ENCODE measurements at regions not wholly inside any gene's neighbourhood (a gene's known extent, or its start where the extent isn't known, plus 50 kb on each side); places are given as distances from the start of the nearest gene placed in this dataset.

GRCh38 chr10:47156873-47157272 is 143.1 kb upstream of the GDF10 start:
- 67% methylated on average over 4 of the region's 4 CpGs for WGBS
- peaks cover 3 to 11% (median 5%) of the 10 kb centered on the region in 4 donors for H3K9me3 ChIP-seq (ENCODE audit: control insufficient read depth in 4 of 4, low read length in 3 of 4)
- H3K27me3 ChIP-seq (ENCODE audit: control insufficient read depth in 4 of 4, insufficient read depth in 4 of 4, low read length in 3 of 4): peaks cover 0 to 3% (median 0%) of the 10 kb centered on the region in 4 donors
- TF ChIP-seq NR2F2 (IDR thresholded peaks at IDR 0.05) (no peak), TAF1 (conservative IDR thresholded peaks at IDR 0.05) (no peak), JUND (IDR thresholded peaks at IDR 0.05) (no peak), MAX (IDR thresholded peaks at IDR 0.05) (no peak), HNF4A (conservative IDR thresholded peaks at IDR 0.05) (no peak), FOXA2 (IDR thresholded peaks at IDR 0.05) (no peak), HNF4G (IDR thresholded peaks at IDR 0.05) (no peak), SP1 (IDR thresholded peaks at IDR 0.05) (no peak), FOXA1 (IDR thresholded peaks at IDR 0.05) (no peak), RAD21 (IDR thresholded peaks at IDR 0.05) (no peak), GABPA (IDR thresholded peaks at IDR 0.05 in 1 of 2, conservative IDR thresholded peaks at IDR 0.05 in 1 of 2) (no peak), RXRA (IDR thresholded peaks at IDR 0.05) (no peak), ZBTB33 (IDR thresholded peaks at IDR 0.05) (no peak), YY1 (IDR thresholded peaks at IDR 0.05) (no peak), EGR1 (IDR thresholded peaks at IDR 0.05; ENCODE audit: low read depth in 2 of 2) (no peak)
- TF ChIP-seq, protein P1, sequence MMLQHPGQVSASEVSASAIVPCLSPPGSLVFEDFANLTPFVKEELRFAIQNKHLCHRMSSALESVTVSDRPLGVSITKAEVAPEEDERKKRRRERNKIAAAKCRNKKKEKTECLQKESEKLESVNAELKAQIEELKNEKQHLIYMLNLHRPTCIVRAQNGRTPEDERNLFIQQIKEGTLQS (IDR thresholded peaks at IDR 0.05): no peak
- TF ChIP-seq, protein P2, sequence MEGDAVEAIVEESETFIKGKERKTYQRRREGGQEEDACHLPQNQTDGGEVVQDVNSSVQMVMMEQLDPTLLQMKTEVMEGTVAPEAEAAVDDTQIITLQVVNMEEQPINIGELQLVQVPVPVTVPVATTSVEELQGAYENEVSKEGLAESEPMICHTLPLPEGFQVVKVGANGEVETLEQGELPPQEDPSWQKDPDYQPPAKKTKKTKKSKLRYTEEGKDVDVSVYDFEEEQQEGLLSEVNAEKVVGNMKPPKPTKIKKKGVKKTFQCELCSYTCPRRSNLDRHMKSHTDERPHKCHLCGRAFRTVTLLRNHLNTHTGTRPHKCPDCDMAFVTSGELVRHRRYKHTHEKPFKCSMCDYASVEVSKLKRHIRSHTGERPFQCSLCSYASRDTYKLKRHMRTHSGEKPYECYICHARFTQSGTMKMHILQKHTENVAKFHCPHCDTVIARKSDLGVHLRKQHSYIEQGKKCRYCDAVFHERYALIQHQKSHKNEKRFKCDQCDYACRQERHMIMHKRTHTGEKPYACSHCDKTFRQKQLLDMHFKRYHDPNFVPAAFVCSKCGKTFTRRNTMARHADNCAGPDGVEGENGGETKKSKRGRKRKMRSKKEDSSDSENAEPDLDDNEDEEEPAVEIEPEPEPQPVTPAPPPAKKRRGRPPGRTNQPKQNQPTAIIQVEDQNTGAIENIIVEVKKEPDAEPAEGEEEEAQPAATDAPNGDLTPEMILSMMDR (IDR thresholded peaks at IDR 0.05; ENCODE audit: low read depth, low read length, missing input control): no peak
- TF ChIP-seq, protein P3, sequence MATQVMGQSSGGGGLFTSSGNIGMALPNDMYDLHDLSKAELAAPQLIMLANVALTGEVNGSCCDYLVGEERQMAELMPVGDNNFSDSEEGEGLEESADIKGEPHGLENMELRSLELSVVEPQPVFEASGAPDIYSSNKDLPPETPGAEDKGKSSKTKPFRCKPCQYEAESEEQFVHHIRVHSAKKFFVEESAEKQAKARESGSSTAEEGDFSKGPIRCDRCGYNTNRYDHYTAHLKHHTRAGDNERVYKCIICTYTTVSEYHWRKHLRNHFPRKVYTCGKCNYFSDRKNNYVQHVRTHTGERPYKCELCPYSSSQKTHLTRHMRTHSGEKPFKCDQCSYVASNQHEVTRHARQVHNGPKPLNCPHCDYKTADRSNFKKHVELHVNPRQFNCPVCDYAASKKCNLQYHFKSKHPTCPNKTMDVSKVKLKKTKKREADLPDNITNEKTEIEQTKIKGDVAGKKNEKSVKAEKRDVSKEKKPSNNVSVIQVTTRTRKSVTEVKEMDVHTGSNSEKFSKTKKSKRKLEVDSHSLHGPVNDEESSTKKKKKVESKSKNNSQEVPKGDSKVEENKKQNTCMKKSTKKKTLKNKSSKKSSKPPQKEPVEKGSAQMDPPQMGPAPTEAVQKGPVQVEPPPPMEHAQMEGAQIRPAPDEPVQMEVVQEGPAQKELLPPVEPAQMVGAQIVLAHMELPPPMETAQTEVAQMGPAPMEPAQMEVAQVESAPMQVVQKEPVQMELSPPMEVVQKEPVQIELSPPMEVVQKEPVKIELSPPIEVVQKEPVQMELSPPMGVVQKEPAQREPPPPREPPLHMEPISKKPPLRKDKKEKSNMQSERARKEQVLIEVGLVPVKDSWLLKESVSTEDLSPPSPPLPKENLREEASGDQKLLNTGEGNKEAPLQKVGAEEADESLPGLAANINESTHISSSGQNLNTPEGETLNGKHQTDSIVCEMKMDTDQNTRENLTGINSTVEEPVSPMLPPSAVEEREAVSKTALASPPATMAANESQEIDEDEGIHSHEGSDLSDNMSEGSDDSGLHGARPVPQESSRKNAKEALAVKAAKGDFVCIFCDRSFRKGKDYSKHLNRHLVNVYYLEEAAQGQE (IDR thresholded peaks at IDR 0.05): no peak
- no peak overlapping the region for H3K9ac ChIP-seq (ENCODE audit: low read depth in 1 of 2, low read length in 2 of 2)
- H3K36me3 ChIP-seq (ENCODE audit: control insufficient read depth in 4 of 4, insufficient read depth in 3 of 4, low read depth in 1 of 4, low read length in 3 of 4): no peaks in the 10 kb centered on the region
- H3K27ac ChIP-seq (ENCODE audit: low read depth in 1 of 2, low read length in 2 of 2): no peak overlapping the region
- H3K4me3 ChIP-seq (ENCODE audit: low read depth in 1 of 3, low read length in 3 of 3): no peak overlapping the region
- DNase-seq (ENCODE audit: low spot score): no peak
- H3K4me1 ChIP-seq (ENCODE audit: control insufficient read depth in 4 of 4, insufficient read depth in 4 of 4, low read length in 3 of 4): no peaks in the 10 kb centered on the region

All from liver (tissue), 8 donors.